Fibroblast of skin of left quadriceps (primary cell): ENCODE measurements at regions not wholly inside any gene's neighbourhood (a gene's known extent, or its start where the extent isn't known, plus 50 kb on each side); places are given as distances from the start of the nearest gene placed in this dataset.
A peak's percentile ranks its signal among the peaks of the same experiment; 100 is the strongest.

Source experiments
- DNase-seq, 2 experiments: peaks; one replicate each; pipeline ENCODE4 v3.0.0-alpha.2; 2013; ENCODE audit warnings: low read depth in 2 of 2

DNA sequence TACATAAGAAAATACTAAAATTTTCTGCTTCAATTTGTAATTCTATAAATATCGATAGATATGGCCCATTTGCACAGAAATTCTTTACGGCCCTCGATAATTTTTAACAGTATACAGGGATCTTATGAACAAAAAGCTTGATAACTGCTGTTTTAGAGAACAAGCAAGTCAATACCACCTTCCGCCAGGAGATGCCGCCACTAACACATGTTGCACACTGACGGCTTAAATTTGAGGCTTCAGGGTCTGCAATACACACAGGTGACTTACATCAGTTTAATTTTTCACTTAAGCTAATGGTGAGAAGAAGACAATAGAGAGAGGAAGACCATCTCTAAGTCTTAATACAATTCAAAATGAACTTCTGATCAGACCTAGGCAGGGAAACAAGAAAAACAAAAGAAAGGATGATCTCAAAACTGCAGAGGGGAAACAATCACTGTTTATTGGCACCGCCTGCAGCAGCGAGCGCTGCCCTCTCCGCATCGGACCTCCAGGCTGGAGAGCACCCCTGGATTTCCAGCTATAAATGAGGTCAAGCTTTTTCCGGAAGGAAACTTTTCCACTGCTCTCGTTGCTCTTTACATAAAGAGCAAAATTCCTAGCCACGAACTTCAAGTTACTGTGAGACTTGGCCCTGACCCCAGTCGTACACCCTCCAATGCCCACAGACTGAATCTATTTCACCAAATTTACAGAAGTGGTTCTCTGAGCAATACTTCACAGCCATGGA is 53.9 kb downstream of the OTOR start:
- DNase-seq, result no peak

DNA sequence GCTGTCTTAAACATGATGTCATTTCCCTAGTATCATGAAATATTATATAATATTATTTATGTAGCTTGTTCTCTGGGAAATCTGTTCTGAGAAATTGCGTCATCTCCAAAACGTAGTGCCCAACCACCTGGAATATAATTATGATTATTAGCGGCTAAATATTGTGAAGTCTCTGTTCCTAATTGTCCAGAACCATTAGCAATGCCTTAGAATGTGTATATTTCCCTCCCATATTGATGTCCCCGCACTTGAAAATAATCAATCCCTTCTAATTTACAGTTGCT is 54.4 kb downstream of the OTOR start:
- DNase-seq, result no peak

DNA sequence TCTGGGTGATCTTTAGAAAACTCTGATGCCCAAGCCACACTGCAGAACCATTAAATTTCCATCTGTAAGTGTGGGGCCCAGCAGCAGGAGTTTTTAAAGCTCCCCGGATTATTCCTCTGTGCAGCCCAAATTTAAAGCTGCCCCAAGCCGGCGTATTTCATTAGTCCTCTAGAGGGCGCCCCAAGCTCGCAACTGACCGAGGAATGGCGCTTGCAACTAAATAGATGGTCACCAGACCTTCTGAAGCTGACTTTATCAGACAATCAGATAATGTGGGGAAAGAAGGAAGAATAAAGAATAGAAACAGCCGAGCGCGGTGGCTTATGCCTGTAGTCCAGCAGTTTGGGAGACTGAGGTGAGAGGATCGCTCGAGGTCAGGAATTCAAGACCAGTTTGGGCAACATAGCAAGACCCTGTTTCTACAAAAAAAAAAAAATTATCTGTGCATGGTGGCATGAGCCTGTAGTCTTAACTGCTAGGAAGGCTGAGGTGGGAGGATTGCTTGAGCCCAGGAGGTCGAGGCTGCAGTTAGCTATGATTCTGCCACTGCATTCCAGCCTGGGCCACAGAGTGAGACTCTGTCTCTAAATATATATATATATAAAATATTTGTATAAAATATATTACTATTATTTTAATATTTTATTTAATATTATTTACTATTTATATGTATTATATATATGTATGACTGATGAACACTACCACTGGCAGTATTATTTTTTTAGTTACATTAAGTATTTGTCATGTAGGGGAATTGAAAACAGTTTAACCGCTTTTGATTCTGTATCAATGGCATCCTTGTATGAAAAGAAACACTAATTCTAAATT is 56.0 kb downstream of the OTOR start:
- peak in 1 of 2 experiments; percentile 38 for DNase-seq

DNA sequence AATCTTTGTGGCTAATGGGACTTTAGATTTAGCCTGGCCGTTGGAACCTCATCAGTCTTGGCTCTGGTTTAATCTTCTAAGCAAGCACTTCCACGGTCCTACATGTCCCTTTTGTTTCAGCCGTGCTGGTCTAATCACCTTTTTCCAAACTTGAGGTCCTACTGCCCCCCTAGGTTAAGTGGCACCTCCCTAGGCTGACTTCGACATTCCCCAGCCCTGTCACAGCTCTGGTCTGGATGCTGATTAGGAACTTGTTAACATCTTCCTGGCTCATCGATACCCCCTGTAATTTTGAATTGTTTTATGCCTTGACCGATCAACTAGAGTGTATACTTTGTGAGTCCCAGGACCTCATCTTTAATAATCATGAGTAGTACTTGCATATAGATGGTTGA is 56.6 kb downstream of the OTOR start:
- no peak for DNase-seq

DNA sequence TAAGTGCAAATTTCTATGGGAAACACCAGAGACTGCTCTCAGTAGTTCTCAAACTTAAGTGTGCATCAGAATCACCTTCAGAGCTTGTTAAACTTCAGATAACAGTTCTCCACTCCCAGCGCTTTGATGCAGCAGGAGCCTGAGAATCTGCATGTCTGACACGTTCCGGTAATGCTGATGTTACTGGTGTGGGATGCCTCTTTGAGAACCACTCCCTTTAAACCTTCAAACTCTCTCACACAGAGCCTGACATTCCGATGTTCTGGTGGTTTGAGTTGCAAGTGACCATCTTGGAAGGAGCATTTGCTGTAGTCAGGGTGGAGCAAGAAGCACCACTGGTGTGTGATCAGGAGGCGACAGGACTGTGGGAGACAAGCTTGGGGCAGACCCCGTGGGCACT is 57.9 kb downstream of the OTOR start:
- DNase-seq, result no peak

DNA sequence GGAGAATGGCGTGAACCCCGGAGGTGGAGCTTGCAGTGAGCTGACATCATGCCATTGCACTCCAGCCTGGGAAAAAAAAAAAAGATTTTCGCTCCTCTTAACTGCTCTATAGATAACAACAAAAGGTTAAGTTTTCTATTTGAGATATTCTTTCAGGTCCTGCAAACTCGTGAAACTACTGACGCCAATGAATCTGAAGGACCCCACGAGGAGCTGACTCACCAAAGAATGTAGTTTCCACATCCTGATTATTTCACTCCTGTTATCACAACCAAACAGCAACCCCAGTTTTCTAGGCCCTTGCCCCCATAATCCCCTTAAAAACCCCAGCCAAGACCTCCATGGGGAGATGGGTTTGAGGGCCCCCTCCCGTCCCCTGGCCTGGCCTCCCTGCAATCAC is 58.7 kb downstream of the OTOR start:
- no peak for DNase-seq

DNA sequence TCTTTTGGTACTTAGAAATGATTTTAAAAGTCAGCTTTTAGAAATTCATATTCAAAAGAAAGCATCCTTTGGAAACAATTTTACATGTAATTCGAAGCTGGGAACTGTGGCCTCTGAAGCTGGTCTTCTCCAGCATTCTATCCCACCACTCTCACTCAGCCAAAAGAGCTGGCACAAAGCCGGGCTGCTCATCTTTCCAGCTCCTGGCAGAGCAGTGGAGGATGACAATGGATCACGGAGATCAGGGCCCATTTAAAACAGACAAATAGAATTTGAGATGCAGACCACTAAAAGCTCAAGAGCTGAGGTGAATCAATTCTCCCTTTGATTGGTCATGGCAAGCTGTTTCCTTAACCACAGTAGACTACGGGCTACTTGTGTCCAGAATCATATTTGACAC is 60.6 kb downstream of the OTOR start:
- DNase-seq, result no peak

DNA sequence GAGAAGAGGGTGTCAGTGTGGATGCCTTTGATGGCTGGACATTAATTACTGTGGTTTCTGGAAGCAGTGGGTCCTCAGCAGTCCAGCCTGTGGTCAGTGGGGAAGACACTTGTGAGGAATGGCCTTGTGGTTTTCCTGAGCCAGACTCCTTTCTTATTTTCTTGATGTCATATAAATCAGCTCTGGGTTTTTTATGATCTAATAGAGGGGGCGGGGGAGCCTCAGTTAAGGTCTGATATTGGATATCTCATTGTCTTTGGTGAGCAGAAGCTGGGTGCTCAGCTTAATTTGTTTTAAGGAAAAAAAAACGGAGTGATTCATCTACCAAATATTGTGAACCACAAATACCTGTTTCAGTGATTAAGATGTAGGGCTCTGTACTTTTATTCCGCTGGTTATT is 62.1 kb downstream of the OTOR start:
- no peak for DNase-seq

DNA sequence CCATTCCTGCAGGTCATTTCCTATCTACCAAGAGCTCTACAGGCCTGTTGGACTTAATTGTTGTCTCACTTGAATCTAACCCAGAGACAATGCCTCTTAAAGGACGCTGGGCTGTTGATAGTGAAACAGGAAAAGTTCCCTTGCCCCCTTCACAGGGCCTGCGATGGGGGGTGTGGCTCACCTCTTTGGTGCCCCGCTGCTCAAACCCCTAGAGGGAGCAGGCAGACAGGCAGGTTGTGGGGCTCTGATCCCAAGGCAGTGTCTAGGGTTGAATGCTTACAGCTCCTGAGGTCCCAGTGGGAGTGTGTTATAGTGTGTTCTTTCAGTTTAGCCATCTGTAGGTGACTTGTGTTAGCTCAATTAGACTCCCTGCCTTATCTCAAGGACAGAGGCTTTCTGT is 68.0 kb downstream of the OTOR start:
- DNase-seq, result no peak

DNA sequence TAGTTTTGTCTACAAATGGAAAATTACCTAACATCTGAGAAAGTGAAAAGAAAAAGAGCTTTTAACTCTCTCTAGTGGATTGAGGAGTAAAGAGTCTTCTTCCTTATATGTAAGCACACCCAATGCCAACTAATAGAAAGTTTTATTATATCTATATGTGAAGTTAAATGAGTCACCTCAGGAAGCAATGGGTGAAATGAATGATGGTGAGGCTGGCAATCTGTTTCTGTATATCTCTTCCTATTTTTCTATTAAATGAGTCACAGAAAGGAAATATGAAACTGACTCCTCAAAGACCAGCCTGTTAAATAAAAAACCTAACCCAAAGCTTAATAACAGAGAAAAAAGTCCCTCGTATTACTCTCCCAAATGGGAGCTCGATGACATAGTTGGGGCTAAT is 71.3 kb downstream of the OTOR start:
- DNase-seq, result no peak

DNA sequence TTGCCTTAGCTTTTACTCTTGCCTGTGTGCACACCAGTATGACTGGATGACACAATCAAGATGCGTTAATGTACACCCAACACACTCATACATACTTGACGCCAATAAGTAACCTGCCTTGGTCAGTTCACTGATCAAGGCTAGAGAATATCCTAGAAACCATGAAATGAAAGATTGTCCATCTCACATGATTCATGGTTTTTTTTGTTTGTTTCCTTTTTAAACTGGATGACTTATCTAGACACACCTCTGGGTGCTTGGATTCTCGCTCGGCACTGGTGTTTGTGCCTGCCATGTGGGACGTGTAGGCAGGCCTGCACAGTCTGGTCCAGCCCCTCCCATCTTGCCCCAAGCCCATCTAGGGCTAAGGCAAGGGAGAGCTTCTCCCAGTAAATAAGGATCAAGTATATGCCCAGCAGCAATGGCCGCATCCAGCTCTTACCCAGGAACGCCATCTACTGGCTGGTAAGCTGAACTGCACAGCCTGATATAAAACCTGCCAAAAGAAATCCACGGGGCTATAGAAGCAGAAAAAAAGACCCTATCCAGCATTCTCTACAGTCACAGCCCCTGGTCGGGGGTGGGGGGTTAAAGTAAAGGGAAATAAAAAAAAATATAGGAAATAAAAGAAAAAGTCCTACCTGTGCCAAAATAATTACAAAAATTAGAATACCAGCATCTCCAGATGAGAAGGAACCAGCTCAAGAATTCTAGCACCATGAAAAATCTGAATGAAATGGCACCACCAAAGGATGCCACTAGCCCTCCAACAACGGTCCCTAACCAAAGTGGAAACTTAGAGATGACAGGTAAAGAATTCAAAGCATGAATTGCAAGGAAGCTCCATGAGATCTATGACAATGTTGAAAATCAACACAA is 73.3 kb downstream of the OTOR start:
- DNase-seq, result no peak

DNA sequence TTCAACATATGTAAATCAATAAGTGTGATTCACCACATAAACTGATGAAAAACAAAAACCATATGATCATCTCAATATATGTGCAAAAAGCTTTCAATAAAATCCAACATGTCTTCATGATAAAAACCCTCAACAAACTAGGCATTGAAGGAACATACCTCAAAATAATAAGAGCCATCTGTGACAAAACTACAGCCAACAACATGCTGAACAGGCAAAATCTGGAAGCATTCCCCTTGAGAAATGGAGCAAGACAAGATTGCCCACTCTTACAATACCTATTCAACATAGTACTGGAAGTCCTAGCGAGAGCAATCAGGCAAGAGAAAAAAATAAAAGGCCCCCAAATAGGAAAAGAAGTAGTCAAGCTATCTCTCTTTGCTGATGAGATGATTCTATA is 76.5 kb downstream of the OTOR start:
- no peak for DNase-seq

DNA sequence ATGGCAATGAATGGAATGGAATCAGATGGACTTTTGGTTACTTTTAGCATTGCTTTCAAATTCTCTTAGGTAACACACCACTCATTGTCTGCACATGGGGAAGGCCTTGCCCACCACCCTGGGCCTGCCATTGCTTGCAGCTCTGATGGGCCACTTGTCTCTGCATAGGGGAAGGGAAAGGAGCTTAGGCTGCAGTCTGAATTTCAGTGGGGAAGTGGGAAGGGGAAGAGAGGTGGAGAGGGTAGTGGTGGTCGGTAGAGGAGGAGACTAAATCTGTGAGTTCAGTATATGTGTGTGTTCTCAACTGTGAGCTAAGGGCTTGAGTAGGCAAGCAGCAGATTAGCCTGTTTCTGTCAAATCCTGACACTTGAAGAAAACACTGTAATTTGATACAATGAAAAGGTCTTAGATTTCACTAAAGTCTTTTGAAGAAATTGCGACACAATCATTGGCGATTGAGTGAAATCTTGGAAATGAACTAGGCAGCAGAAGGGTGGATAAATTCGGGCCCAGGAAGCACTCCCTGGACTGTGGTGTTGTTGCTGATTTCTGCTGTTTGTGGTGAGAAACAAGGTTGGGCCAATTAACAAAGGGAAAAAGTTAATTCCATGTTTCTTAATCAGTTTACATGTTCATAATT is 80.6 kb downstream of the OTOR start:
- DNase-seq, result peak in 1 of 2 experiments; percentile 35

DNA sequence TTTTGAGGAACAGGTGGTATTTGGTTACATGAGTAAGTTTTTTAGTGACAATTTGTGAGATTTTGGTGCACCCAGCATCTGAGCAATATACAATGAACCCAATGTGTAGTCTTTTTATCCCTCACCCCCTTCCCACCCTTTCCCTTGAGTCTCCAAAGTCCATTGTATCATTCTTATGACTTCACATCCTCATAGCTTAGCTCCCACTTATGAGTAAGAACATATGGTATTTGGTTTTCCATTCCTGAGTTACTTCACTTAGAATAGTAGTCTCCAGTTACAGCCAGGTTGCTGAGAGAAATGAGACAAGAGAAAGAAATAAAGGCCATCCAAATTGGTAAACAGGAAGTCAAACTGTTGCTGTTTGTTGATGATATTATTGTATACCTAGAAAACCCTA is 87.5 kb downstream of the OTOR start:
- DNase-seq, result peak; percentile 48 to 56

DNA sequence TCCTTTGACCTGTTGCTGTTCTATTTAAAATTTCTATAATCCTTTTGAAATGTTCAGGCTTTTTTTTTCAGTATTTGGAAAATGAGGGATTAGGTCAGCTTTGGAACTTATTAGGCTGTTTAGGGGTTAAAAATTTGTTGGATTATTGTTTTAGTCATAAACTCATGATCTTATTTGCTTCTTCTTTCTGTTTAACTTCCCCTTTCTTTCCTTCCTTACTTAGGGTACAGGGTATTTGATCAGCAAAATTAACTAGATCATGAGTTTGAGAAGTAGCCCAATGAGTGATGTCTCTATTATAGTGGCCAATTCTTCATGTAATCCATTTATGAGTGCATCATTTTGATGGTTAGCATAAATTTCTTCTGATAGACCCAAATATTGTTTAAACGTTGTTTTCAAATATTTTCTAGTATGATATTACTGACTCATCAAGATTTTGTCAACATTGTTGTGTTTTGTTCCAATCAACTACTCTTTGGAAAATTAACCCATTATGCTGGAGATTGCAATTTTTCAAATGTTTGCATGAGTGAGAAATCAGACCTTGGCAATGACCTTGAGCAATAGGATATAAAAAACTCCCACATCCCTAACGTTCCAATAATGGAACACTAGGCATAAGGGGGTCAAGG is 94.4 kb downstream of the OTOR start:
- DNase-seq, result no peak

DNA sequence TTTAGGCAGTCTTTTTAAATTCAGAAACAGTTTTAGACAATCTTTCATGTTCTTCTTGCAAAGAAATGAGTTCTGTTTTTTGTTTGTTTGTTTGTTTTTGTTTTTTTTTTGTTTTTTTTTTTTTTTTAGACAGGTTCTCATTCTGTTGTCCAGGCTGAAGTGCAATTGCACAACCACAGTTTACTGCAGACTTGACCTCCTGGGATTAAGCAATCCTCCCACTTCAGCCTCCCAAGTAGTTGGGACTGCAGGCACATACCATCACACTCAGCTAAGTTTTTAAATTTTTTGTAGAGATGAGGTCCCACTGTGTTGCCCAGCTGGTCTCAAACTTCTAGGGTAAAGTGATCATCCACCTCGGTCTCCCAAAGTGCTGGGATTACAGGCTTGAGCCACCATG is 96.2 kb downstream of the OTOR start:
- DNase-seq, result no peak

DNA sequence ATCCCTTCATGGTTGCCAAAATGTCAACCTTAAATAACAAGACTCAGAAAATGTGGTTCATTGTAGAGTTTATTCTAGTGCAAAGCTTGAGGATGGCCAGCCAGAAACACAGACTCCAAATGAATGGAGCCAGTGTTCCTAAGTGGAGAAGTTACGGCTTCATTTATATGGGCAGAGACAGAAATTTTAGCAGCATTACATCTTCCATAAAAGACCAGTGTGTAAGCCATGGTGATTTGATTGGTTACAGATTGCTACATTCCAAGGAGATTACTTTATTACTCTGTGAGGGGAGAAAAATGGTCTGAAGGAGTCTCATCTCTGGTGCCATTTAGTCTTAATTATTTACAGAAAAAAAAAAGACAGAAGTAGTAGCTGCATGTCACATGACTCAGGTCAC is 97.8 kb downstream of the OTOR start:
- peak; percentile 87 to 88 for DNase-seq

DNA sequence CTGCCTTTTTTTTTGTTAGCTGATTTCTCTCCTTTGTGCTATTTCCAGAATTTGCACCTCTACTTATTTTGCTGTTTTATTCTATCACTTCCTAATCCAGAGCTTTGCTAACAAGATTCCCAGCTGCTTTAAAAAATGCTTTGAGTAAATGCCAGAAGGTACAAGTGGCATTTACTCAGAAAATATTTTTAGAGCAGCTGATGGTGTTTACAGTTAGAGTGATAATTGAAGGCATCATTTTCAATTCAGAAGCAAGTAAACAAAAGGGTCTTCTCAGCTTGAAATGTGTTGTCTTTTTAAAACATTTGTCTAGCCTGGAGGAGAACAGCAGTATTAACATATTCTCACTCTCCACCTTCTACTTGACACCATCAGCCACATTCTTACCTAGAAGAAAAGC is 99.9 kb downstream of the OTOR start:
- DNase-seq, result no peak

DNA sequence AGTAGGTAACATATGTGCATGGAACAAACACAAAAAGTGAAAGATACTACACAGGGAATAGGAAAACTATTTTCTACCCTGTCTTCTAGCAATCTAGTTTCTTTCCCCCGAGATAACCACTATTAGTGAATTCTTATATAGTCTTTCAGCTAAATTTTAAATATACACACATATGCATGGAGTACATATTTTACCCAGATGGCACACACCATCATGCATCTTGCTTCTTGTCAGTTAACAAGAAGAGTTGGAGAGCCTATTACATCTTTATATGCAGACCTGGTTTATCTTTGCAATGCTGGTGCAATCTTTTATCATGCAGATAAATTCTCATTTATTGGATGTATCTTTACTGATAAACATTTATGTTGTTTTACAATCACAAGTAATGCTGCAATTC is 100.4 kb downstream of the OTOR start:
- no peak for DNase-seq

DNA sequence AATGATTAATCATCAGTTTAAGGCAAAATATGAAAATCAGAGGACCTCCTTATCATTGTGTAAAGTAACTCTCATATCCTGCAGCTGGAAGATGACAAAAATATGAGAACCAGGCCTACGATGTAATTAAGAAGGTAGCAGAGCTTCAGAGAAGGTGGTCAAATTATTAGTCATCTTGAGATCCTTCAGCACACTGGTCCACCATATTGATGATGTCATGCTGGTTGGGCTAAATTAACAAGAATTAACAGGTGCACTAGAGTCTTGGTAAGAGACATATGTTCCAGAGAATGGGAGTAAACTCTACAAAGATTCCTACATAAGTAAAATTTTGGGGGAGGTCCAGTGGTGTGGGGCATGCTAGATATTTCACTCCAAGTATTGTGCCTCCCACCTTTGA is 112.8 kb downstream of the OTOR start:
- DNase-seq, result no peak

DNA sequence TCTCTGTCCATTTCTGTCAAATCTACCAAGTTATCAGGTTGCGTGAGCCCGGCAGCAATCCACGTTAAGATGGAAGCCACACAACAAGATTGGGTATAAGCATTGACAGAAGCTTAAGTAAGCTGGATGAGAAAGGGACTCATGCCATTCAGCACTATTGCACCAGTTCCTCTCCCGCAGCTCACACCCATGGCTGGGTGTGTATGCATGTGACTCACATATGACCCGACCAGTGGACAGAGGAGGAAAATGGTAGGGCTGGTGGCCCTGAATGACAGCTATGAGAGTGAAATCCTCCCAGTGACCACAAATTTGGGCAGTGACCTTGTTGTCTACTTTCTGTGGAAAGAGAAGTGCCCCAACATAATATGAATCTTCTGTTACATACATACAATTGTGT is 113.5 kb downstream of the OTOR start:
- DNase-seq, result no peak

DNA sequence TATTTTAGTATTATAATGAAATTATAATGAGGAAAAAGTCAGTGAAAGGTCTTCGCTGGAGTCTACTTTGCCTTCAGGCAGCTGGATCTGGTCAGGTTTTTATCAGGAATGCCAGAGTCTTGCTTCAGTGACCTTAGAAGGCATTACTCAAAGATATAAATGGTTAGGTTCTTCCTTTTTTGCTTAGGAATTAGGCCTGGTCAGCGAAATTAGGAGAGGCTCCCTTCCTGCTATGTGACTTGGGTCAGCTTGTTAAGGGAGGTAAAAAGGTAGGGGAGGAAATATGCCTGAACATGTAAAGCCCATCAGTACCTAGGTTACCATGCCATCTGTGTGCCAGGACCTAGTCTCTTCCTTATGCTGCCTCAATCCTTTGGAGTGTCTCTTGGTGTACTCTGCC is 115.1 kb downstream of the OTOR start:
- DNase-seq, result no peak
